GM19372 (cell line): ENCODE measurements at regions not wholly inside any gene's neighbourhood (a gene's known extent, or its start where the extent isn't known, plus 50 kb on each side); places are given as distances from the start of the nearest gene placed in this dataset.

Source experiments
- ATAC-seq: cut with Tn5 transposase; IDR thresholded peaks from one replicate; pipeline ENCODE4 v1.9.1; 2021; ENCODE audit warnings: mild to moderate bottlenecking, low read depth, moderate library complexity; ENCODE audit not compliant: unreplicated experiment

DNA sequence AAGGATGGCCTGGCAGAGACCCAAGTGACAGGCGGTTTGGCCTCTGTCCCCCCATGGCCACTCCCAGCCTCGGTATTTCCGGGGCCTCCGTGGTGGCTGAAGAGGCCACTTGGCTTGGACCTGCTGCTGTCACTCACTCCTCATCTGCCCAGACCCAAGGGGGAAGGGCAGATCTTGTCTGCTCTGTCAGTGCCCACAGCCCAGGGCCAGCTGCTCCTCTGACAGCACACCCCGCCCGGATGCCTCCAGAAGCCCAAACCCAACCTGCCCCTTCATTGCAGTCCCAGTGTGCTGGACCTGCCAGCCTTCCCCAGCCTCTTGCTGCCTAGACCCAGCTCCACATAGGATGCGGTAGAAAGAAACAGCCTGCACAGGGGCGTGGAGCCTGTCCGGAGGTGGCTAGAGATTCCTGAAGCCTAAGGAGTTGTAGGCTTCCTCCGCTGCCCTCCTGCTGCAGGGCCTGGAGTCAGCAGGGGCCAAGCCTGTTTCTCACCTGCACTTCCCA lies 52.0 kb downstream of the MAGEF1 start:
- no peak for ATAC-seq

DNA sequence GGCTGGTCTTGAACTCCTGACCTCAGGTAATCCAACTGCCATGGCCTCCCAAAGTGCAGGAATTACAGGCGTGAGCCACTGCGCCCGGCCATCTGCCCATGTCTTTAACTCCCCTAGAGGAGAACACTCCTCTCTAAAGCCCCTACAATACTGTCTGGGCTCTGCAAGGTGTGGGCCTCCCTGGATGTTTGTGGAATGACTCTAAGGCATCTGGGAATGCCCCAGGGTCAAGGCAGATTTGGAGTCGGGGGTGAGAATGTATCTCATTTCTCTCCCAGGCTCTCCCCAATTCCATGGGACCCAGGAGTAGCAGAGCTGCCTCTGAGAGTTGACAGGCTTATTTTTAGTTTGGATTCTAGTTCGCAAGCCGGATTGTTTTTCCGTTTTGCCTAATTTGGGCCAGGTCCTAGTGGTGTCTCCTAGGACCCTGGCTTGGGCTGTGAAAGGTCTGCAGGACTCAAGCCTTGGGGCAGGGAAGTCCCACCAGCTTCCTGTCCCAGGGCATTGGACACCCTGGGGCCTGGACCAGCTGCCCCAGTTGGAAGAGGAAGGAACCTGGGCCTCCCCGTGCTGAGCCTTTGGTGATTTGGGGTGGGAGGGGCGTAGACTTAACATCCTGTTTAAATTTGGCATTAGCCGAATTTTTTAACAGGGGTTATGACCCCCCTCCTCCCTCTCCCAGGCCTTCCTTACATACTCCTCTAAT lies 53.5 kb downstream of the MAGEF1 start:
- no peak for ATAC-seq

DNA sequence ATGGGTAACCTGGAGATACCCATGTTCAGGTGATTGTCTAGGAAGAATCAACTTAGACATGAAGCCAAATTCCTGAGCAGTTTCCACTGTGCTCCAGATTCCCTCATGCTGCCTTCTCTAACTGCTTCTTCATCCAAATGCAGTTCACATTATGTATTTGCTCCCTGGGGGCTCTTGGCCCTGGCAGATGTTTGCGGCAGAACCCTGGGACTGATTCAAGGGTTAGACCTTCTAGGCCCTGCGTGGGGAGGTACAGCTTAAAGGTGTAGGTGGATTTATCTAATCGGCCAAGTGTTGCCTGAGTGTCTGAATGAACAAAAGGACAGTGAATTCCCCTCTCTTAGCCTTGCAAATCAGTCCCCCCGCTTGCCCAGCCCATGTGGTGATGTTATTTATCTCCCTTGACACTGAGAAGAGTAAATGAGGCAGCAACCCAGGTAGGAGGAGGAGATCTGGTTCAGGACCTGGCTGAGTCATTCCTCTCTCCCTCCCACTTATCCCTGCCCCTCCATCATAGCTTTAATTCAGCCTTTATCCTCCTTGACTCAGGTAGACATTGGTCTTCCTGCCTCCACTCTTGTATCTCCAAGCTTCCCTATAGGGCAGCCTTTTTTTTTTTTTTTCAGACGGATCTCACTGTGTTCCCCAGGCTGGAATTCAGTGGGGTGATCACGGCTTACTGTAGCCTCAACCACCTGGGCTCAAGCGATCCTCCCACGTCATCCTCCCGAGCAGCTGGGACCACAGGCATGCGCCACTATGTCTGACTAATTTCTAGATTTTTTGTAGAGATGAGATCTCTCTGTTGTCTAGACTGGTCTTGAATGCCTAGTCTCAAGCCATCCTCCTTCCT lies 54.8 kb downstream of the MAGEF1 start:
- ATAC-seq, result peak; percentile 66

DNA sequence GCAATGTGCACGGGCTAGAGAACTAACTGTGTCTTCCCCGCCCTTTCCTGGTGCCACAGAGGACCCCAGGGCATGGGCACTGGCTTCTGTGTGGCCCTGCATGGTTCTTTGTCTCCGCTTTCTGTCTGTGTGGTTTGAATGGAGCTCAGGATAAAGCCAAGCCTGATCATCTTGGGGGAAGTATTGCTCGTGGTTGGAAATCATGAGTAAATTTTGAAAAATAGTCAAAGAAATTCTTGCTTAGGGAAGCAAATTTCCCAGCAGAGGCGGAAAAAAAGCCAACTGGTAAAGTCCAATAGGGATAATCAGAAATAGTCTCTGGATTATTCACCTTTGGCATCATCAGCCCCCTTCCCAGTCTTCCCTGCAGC lies 55.4 kb downstream of the MAGEF1 start:
- ATAC-seq, result no peak

DNA sequence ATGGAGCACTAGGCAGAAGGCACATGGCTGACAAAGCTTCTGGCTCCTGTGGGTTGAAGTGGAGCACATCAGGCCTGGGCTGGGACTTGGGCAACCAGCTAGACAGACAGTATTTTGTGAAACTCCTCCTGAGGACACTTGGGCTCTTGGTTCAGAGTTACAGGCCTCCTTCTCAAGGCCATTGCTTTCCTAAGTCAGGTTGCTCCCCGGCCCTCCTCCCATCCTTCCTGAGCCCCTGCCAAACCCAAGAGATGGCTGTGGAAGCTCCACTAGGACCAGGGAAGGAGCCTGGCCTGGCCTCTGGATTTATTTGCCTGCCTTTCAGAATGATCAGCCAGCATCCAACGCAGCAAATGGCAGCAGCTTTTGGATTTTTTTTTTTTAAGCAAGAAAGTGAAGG lies 56.3 kb downstream of the MAGEF1 start:
- ATAC-seq, result no peak

DNA sequence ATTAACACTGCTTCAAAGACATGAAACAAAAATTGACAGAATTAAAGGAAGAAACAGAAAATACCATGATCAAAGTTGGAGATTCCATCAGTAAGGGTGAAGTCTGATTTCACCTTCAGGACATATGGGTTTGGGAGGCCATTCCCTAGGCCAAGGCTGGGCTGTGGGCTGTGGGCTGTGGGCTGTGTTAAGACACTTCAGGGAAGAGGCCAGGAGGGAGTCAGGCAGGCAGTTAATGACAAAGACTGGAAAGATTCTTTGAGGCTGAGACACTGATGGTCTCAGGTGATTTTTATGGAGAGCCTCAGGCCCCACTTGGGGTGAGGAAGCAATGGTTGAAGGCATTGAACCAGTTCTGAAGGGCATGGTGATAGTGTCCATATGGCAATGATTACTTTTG lies 57.5 kb downstream of the MAGEF1 start:
- no peak for ATAC-seq

DNA sequence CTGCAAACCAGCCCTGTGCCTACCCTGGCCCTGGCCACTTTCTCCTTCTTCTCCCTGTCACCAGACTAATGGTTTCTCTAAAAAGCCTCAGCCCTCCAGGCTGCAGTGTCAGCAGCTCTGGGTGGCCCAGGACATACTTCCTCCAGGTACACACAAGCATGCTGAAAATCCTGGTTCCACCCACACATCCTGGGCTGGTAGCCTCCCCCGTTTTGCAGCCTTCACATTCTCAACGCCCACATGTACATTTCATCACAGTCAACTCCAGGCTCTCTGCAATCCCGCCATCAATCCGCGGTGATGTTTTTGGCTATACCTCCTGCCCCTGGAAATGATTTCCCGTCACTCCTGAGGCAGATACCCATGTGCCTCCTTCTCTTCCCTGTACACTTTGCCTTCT lies 59.4 kb downstream of the MAGEF1 start:
- no peak for ATAC-seq

DNA sequence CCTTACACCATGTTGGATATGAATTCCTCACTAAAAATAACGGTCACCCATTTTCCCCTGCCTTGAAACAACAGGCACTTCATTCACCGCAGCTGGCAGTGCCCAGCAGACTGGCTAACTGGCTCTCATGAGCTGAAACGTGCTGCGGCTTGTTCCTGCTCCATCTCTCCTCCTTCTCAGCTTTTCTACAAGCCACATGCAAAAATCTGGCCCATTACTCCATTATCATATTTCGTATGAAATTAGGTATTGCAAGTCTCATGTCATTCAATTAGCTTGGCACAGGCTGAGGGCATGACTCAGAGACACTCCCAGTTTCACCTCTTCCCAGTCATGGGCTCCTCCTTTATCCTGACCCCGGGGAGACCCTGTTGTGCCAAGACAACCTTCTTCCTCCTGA lies 60.0 kb downstream of the MAGEF1 start:
- no peak for ATAC-seq

DNA sequence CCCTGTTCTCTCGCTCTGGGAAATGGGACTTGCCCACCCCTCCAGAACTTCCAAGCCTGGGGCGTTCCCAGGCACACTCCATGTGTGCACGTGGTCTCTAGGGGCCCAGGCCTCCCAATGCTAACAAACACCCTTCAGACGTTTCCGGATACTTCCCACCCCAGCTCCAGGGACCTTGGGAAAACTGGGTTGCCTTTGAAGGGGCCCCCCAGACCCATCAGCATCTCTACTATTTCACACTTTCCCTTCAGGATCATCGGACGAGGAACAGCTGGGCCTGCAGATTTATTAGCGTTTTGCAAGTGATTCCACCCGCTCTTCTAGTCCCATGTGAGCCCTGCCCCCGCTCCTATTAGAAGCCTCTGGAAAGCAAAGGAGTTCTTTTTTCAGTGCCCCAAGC lies 63.2 kb downstream of the MAGEF1 start:
- ATAC-seq, result no peak

DNA sequence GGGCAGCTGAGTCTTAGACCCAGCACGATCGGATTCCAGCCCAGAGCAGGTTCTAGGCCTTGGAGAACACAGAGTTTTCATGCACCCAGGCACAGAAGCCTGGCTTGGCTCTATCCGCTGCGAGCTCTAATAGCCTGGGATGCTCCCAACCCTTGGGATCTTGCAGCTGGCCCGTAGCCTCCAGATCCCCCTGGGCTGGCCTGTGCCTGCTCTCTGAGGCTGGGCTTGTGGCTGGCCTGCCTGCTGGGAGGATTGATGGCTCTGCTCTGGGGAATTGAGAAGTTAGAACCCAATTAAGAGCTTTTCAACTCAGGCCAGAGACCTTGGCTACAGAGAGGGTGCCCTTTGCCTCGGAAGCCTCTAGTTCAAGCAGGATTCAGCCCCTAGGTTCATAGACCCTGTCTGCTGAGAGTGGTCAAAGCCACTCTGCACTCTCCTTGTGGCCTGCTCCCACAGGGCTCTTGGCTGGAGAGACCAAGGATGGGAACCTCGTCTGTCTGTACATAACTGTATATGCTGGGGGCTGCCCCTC lies 64.4 kb downstream of the MAGEF1 start:
- no peak for ATAC-seq

DNA sequence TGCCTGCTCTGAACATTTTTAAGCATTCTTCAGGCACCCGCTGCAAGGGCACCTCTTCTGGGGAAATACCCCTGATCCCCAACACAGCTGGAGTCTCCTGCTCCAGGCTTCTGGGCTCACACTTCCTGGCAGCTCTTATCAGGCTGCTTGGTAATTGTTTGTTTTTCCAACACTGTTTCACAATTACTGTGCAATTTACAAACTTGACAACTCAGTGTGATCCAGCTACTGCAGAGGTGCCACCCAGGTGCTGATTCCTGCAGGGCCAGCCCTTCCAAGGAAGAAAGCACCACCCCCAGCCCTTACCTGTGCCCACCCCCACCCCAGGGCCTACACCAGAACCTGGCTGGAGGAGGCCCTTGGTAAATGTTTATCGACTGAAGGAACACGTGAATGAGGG lies 66.5 kb downstream of the MAGEF1 start:
- ATAC-seq, result no peak

DNA sequence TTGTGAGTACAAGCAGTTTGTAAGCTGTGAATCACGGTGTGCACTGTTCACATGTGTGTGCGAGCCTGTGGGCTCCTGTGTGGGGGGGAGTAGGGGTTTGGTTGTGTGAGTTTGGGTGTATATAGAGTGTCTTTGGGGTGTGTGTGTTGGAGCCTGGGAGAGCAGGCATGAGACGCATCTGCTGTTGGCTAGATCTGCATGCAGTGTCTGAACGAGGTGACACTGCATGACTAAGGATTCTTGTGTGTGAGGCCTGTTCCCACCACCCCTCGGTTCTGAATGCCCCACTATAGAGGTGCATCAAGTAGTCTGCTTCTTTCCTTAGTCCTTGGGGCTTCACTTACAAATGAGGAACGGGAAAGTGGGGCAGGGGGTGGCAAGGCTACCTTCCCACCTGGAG lies 68.4 kb downstream of the MAGEF1 start:
- no peak for ATAC-seq

DNA sequence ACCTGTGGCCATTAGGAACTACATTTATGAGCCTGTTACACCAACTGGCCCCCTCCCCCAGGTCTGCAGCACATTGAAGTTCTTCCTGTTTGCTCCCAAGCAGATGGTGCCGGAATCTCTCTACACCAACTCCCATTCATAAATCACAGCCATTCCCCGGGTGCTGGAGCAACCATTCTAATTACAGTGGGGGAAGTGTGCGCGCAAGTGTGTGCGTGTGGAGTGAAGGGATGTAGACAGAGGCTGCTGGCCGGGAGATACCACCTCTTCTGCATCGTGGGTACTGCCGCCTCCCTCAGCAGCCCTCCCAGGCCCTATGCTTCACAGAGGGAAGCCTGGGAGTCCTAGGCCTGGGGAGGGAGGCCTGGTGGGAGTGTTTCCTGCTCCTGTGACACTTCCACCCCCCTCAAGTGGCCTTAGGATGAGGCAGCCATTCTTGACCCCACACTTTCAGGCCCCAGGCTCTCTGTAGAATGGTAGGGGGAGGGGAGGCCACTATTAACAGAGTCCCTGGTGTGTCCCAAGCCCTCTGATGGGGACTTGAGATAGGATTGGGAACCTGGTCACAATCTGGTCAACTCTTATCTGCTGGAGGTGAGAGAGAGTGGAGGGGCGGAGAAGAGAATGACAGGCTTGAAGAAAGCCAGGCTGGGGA lies 69.1 kb downstream of the MAGEF1 start:
- no peak for ATAC-seq

DNA sequence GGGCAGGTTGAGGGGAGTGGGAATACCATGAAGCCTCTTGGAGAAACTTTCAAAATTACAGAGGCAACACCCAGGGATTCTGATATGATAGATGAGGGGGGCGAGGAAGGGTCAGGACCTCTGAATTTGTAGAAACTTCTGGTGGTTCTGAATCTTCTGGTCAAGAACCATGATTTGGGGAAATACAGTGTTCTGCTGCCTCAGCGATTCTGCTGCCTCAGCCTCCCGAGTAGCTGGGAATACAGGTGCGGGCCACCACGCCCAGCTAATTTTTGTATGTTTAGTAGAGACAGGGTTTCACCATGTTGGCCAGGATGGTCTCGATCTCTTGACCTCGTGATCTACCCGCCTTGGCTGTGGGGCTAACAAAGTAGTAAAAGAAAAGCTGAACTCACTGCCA lies 70.4 kb downstream of the MAGEF1 start:
- ATAC-seq, result no peak

DNA sequence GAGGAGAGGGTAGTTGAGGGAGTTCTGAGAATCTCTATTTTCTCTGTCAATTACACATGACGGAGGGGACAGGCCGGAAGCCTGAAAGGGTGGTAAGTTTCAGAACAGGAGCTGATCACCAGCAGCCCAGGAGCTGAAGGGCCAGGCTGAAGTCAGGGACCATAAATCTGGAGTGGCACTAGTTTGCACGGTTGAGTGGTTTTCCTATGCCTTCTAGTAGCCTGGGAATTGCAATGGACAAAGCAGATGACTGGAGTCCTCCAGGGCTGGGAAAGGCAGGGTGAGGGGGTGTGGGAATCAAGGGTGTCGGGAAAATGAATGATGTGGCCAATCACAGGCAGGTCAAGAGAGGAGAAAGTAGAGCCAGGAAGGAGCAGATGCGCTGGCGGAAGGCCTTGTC lies 72.5 kb downstream of the MAGEF1 start:
- ATAC-seq, result no peak

DNA sequence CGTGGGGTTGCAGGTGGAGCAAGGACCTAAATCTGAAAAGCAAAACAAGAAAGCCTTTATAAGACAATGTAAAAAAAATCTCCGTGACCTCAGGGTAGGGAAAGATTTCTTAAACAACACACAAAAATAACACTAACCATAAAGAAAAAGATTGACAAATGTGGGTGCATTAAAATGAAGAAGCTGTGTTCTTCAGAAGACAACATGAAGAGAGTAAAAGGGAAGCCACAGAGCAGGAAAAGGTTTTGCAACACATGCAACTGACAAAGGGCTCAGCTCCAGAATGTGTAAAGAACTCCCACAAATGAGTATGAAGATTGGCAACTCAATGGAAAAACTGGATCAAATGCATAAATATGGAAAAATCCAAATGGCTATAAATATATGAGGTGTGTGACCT lies 74.2 kb downstream of the MAGEF1 start:
- ATAC-seq, result no peak

DNA sequence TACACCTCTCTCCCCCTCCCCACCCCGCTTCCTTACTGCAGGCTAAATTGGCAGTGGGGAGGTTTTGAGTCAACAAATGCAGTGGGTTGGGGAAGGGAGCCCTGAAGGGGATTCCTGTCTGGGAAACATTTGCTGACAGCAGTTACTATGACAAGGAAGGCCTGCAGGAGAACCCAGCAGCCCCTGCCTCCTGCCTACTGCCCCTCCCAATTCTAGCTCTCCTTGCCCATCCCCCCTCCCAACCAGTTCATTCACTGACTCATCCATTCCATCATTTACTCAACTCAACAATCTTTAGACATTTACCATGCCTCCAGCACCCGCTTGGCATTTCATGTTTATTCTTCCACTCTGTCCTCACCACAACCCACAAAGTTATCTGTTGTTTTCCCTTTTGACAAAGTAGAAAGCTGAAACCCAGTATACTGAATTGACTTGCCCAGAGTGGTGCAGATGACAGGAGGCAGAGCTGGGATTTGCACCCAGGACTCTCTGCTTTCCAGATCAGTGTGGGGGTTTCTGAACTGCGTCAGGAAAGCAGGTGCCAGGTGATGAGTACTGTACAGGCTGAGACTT lies 75.0 kb downstream of the MAGEF1 start:
- no peak for ATAC-seq

DNA sequence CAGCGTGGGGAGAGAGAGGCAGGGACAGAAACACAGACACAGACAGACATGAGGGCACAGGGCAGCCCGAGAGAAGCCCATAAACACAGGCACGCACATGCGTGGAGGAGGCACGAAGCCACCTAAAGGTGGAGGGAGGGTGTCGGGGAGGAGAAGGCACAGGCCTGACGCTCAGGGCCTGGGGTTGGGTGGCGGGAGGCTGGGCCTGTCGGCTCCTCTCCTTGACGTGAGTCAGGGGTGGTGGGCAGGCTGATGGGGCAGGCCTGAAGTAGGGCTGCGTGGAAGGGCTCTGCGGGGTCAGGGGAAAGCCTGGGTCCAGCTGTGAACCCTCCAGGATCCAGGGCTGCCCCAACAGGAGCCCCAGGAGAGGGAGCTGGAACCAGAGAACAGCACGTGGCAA lies 74.2 kb downstream of the EPHB3 start:
- no peak for ATAC-seq

DNA sequence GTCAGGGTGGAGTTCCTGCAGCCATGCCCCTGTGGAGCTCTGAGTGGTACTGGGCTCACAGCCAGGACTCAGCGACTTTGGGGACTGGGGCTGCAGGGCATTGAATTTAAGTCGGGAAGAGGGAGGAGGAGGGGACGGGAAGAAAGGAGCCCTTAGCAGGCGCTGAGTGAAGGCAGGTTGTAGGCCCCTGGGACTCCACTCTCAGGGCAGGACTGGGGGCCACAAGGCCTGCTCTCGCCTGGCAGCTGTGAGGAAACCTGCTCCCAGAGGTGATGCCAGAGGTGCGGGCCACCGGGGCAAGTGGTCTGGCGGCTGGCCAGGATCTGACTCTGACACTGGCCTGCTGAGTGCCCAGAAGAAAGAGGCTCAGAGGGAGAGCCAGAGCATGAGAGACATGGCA lies 73.5 kb downstream of the EPHB3 start:
- no peak for ATAC-seq

DNA sequence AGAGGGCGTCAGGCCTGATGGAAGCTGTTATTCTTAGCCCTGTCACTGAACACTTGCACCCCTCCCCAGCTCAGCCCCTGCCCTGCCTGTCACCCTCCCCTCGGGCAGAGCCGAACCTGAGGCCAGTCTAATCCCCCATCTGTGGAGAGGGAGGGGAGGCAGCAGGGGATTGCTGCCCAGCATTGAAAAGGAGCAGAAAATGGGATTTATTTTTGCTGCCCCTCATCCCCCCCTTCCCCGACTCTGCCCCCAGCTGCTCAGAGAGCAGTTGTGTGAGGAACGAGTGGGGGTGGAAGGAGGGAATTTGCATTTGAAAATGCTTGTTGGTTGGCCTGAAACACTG lies 71.6 kb downstream of the EPHB3 start:
- no peak for ATAC-seq
